RWPE1 (cell line): ENCODE measurements at regions not wholly inside any gene's neighbourhood (a gene's known extent, or its start where the extent isn't known, plus 50 kb on each side); places are given as distances from the start of the nearest gene placed in this dataset.

Experiments
- CTCF ChIA-PET: fragments of 350-600 bp; sonication (Branson Sonifier 250); formaldehyde crosslinking; extraction: SDS; loops from one replicate; lab custom pipeline; 2021; lab: Yijun Ruan, JAX
- POLR2A ChIA-PET: fragments of 400-600 bp; formaldehyde crosslinking; extraction: SDS; loops from one replicate; lab custom pipeline; 2020; ENCODE audit warnings: antibody characterized with exemption; ENCODE audit not compliant: low non-redundant PET; lab: Yijun Ruan, JAX
- DNase-seq: peaks from one replicate; pipeline ENCODE4 v3.0.0; 2012; ENCODE audit warnings: low spot score
- H3K27ac ChIP-seq: fragments of 450-650 bp; 2 replicates; pipeline ENCODE4 v1.5.1; 2017
- CTCF ChIP-seq: fragments of 450-650 bp; conservative IDR thresholded peaks from 2 replicates; pipeline ENCODE4 v1.5.1; 2017; ENCODE audit warnings: low read depth, mild to moderate bottlenecking

- DNase-seq, result no peak
- POLR2A ChIA-PET, result no interaction called here
- CTCF ChIA-PET, result interaction anchor here (0.6 kb wide), 1 partner anchor 159 kb away, joined by 5 read pairs; no protein-coding TSS in a partner anchor
- no peak for TF ChIP-seq CTCF
- H3K27ac ChIP-seq, result no peak overlapping the region
These were observed 1099.6 kb upstream of the TMEFF2 start for GRCh38 chr2:193294371-193294770.

DNA sequence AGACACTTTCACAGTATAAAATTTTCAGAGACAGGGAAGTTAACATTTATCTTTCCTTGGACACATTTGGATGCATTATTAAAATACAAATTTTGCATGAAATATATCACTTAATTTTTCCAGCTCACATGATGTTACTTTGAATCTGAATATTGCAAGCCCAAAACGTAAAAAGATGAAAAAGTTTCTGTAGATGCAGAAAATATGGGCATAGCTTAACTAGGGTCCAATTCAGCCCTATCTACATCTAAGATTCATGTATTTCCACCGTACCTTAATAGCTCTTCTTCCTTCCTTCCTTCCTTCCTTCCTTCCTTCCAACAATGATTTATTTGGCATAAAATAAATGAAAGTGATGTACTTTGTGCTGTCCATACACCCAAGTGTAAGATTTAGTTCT, 1084.6 kb upstream of the TMEFF2 start:
- ChIA-PET POLR2A (no interaction called here), CTCF (no interaction called here)
- no peak for TF ChIP-seq CTCF
- no peak for DNase-seq
- no peak overlapping the region for H3K27ac ChIP-seq

- no peak overlapping the region for H3K27ac ChIP-seq
- POLR2A ChIA-PET, result no interaction called here
- CTCF ChIA-PET, result no interaction called here
- TF ChIP-seq CTCF, result no peak
- no peak for DNase-seq
These were observed 1082.3 kb upstream of the TMEFF2 start for GRCh38 chr2:193276988-193277387.

GRCh38 chr2:193276560-193276959, 1081.8 kb upstream of the TMEFF2 start:
- CTCF ChIA-PET, result no interaction called here
- DNase-seq, result no peak
- no peak for TF ChIP-seq CTCF
- no peak overlapping the region for H3K27ac ChIP-seq
- POLR2A ChIA-PET, result no interaction called here

- ChIA-PET POLR2A (no interaction called here), CTCF (no interaction called here)
- DNase-seq, result no peak
- no peak overlapping the region for H3K27ac ChIP-seq
- no peak for TF ChIP-seq CTCF
These were observed 1081.3 kb upstream of the TMEFF2 start for GRCh38 chr2:193276069-193276468.

GRCh38 chr2:193272011-193272410, 1077.3 kb upstream of the TMEFF2 start:
- POLR2A ChIA-PET, result no interaction called here
- no peak for TF ChIP-seq CTCF
- no peak for DNase-seq
- CTCF ChIA-PET, result interaction anchor here (1.2 kb wide), 1 partner anchor 691 kb away, joined by 4 read pairs; no protein-coding TSS in a partner anchor
- H3K27ac ChIP-seq, result no peak overlapping the region
